GM18909 (cell line): ENCODE measurements at regions not wholly inside any gene's neighbourhood (a gene's known extent, or its start where the extent isn't known, plus 50 kb on each side); places are given as distances from the start of the nearest gene placed in this dataset.
A peak's percentile ranks its signal among the peaks of the same experiment; 100 is the strongest.
"Not testable (repeated sequence)": the region's sequence is repeated elsewhere in the genome, so short reads cannot be mapped to it uniquely, and the experiment has no call there.

Experiments used
- ATAC-seq: cut with Tn5 transposase; IDR thresholded peaks from one replicate; pipeline ENCODE4 v1.9.1; 2021; ENCODE audit warnings: mild to moderate bottlenecking; ENCODE audit not compliant: unreplicated experiment, poor library complexity

GRCh38 chr4:164601653-164602052, 152.3 kb upstream of the SMIM31 start:
- ATAC-seq: no peak

GRCh38 chr4:164605791-164606190, 148.1 kb upstream of the SMIM31 start:
- ATAC-seq: not testable (repeated sequence)

- peak; percentile 98 for ATAC-seq
Measured at GRCh38 chr4:164606478-164606877, 147.5 kb upstream of the SMIM31 start.

GRCh38 chr4:164613256-164613655, 140.7 kb upstream of the SMIM31 start:
- no peak for ATAC-seq

- no peak for ATAC-seq
Measured at GRCh38 chr4:164613792-164614191, 140.1 kb upstream of the SMIM31 start.

- no peak for ATAC-seq
Measured at GRCh38 chr4:164614329-164614728, 139.6 kb upstream of the SMIM31 start.

GRCh38 chr4:164614999-164615398, 138.9 kb upstream of the SMIM31 start:
- ATAC-seq: no peak

GRCh38 chr4:164615964-164616363, 138.0 kb upstream of the SMIM31 start:
- no peak for ATAC-seq

GRCh38 chr4:164616961-164617360, 137.0 kb upstream of the SMIM31 start:
- no peak for ATAC-seq

GRCh38 chr4:164617426-164617825, 136.5 kb upstream of the SMIM31 start:
- no peak for ATAC-seq

GRCh38 chr4:164617911-164618310, 136.0 kb upstream of the SMIM31 start:
- ATAC-seq: no peak

GRCh38 chr4:164621886-164622521, 131.9 kb upstream of the SMIM31 start:
- no peak for ATAC-seq

GRCh38 chr4:164623099-164623498, 130.8 kb upstream of the SMIM31 start:
- no peak for ATAC-seq

- ATAC-seq: no peak
Measured at GRCh38 chr4:164639001-164639400, 114.9 kb upstream of the SMIM31 start.

- ATAC-seq: no peak
Measured at GRCh38 chr4:164648151-164648848, 105.6 kb upstream of the SMIM31 start.

GRCh38 chr4:164648849-164649212, 105.1 kb upstream of the SMIM31 start:
- no peak for ATAC-seq

- no peak for ATAC-seq
Measured at GRCh38 chr4:164659765-164660164, 94.2 kb upstream of the SMIM31 start.

- ATAC-seq: not testable (repeated sequence)
Measured at GRCh38 chr4:164676152-164676551, 77.8 kb upstream of the SMIM31 start.

GRCh38 chr4:164683040-164683439, 70.9 kb upstream of the SMIM31 start:
- ATAC-seq: no peak

GRCh38 chr4:164695650-164696049, 58.3 kb upstream of the SMIM31 start:
- ATAC-seq: no peak

GRCh38 chr4:164700471-164700870, 53.5 kb upstream of the SMIM31 start:
- ATAC-seq: no peak

- peak; percentile 92 for ATAC-seq
Measured at GRCh38 chr4:164701665-164702064, 52.3 kb upstream of the SMIM31 start.
